SK-N-SH (cell line): ENCODE measurements at regions not wholly inside any gene's neighbourhood (a gene's known extent, or its start where the extent isn't known, plus 50 kb on each side); places are given as distances from the start of the nearest gene placed in this dataset.

Experiments
- EP300 ChIP-seq, 2 experiments: IDR thresholded peaks; 2 replicates each; pipeline versions ENCODE4 v1.4.0 to v1.6.1; 2012; ENCODE audit warnings: borderline replicate concordance in 1 of 2, low read depth in 1 of 2, low read length in 1 of 2
- FOSL2 ChIP-seq: IDR thresholded peaks from 2 replicates; pipeline ENCODE4 v1.4.0; 2012; ENCODE audit warnings: low read depth, mild to moderate bottlenecking, moderate library complexity, borderline replicate concordance
- MXI1 ChIP-seq: IDR thresholded peaks from 2 replicates; pipeline ENCODE4 v1.6.1; 2012; ENCODE audit warnings: mild to moderate bottlenecking, low read depth, low read length, improper control_type of control experiment
- POLR2AphosphoS5 ChIP-seq: IDR thresholded peaks from 2 replicates; pipeline ENCODE4 v1.6.1; 2012; ENCODE audit warnings: low read depth, low read length
- RXRA ChIP-seq: IDR thresholded peaks from 2 replicates; pipeline ENCODE4 v1.4.0; 2012; ENCODE audit warnings: low read depth, mild to moderate bottlenecking, borderline replicate concordance
- SIN3A ChIP-seq: IDR thresholded peaks from 2 replicates; pipeline ENCODE4 v1.6.1; 2012; ENCODE audit warnings: low read depth, mild to moderate bottlenecking, low read length, moderate library complexity, borderline replicate concordance
- TCF12 ChIP-seq: IDR thresholded peaks from 2 replicates; pipeline ENCODE4 v1.4.0; 2012
- YY1 ChIP-seq: IDR thresholded peaks from 2 replicates; pipeline ENCODE4 v1.4.0; 2012; ENCODE audit warnings: low read depth, mild to moderate bottlenecking
- TF ChIP-seq, protein P1 (sequence below): fragments of 200-600 bp; sonication (generic); IDR thresholded peaks from 2 replicates; pipeline ENCODE4 v1.6.1; 2017; ENCODE audit warnings: antibody characterized with exemption, mild to moderate bottlenecking, moderate library complexity

DNA sequence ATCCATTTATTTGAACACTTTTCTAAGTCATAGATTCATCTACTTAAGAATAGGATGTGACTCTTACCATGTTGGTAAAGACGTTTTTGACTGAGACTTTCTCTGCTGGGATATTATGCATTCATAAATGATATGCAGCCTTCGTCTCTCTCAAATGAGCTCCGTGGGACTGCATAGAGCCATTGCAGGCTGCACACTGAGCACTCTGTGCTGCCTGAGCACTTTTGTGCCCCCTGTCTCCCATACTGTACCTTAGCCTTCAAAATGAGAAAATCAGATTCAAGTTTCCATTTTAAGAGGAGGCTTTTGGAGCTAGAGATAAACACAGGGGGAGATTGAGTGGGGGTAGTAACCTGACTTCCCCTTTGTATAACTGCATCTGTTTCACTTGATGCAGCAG is 433.6 kb downstream of the ZIC3 start:
- TF ChIP-seq POLR2AphosphoS5 (no peak), YY1 (no peak), SIN3A (no peak), RXRA (no peak), TCF12 (no peak), FOSL2 (no peak), EP300 (IDR thresholded peaks at IDR 0.05; ENCODE audit: borderline replicate concordance in 1 of 2, low read depth in 1 of 2, low read length in 1 of 2) (no peak), MXI1 (no peak)
- TF ChIP-seq, protein P1, sequence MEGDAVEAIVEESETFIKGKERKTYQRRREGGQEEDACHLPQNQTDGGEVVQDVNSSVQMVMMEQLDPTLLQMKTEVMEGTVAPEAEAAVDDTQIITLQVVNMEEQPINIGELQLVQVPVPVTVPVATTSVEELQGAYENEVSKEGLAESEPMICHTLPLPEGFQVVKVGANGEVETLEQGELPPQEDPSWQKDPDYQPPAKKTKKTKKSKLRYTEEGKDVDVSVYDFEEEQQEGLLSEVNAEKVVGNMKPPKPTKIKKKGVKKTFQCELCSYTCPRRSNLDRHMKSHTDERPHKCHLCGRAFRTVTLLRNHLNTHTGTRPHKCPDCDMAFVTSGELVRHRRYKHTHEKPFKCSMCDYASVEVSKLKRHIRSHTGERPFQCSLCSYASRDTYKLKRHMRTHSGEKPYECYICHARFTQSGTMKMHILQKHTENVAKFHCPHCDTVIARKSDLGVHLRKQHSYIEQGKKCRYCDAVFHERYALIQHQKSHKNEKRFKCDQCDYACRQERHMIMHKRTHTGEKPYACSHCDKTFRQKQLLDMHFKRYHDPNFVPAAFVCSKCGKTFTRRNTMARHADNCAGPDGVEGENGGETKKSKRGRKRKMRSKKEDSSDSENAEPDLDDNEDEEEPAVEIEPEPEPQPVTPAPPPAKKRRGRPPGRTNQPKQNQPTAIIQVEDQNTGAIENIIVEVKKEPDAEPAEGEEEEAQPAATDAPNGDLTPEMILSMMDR: no peak
